ENCODE measurements at regions not wholly inside any gene's neighbourhood (a gene's known extent, or its start where the extent isn't known, plus 50 kb on each side); places are given as distances from the start of the nearest gene placed in this dataset.

DNA sequence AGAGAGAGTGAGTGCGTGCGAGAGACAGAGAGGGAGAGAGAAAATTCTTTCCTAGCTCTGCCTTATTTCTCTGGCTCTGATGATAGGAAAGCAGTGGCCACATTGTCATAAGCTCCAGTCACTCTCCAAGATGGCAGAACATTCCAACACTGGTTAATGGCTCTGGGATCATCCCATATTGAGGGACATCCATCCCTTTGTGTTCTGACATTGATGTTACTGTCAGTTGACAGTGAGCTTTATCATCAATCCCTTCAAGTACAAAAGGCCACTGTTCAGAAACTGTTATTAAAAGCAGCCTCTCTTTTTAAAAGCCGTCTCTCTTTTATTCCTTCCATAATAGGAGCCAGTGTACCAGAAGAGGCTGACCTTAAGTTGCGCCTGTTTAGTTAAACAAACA, 1084.9 kb upstream of the RBFOX1 start:
- TF ChIP-seq, protein P1, sequence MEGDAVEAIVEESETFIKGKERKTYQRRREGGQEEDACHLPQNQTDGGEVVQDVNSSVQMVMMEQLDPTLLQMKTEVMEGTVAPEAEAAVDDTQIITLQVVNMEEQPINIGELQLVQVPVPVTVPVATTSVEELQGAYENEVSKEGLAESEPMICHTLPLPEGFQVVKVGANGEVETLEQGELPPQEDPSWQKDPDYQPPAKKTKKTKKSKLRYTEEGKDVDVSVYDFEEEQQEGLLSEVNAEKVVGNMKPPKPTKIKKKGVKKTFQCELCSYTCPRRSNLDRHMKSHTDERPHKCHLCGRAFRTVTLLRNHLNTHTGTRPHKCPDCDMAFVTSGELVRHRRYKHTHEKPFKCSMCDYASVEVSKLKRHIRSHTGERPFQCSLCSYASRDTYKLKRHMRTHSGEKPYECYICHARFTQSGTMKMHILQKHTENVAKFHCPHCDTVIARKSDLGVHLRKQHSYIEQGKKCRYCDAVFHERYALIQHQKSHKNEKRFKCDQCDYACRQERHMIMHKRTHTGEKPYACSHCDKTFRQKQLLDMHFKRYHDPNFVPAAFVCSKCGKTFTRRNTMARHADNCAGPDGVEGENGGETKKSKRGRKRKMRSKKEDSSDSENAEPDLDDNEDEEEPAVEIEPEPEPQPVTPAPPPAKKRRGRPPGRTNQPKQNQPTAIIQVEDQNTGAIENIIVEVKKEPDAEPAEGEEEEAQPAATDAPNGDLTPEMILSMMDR (IDR thresholded peaks at IDR 0.05; ENCODE audit: insufficient read depth, low read depth, low read length): no peak
- no peaks in the 10 kb centered on the region for H3K36me3 ChIP-seq (ENCODE audit: control insufficient read depth, insufficient read depth, low read length)
- H3K4me3 ChIP-seq (ENCODE audit: low read depth, low read length): no peak overlapping the region
- ChIA-PET POLR2A (no interaction called here), CTCF (no interaction called here)
- DNase-seq (ENCODE audit: low read depth): no peak
- no peaks in the 10 kb centered on the region for H3K27me3 ChIP-seq (ENCODE audit: control insufficient read depth, insufficient read depth, low read length)

DNA sequence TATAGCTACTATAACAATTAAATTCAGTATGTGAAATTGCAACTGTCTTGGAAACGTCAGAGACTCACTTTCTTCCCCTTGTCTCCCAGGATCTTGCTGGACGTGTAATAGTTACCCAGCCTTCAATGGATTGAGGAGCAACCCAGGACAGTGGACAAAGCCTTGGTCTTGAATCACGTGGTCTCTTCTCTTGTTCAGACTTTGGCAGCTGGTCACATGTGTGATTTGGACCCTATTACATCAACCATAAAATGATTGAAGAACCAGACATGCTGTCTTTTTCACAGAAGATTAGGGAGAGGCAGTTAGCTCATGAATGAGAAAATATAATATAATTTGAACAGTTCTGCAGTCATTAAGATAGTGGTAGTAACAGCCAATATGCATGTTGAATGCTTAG, 1085.5 kb upstream of the RBFOX1 start:
- ChIA-PET POLR2A (no interaction called here), CTCF (no interaction called here)
- no peak overlapping the region for H3K4me3 ChIP-seq (ENCODE audit: low read depth, low read length)

GRCh38 chr16:6246266-6246665, 1086.4 kb upstream of the RBFOX1 start:
- no peaks in the 10 kb centered on the region for H3K36me3 ChIP-seq (ENCODE audit: control insufficient read depth, insufficient read depth, low read length)
- ChIA-PET POLR2A (no interaction called here), CTCF (interaction anchor here (0.5 kb wide), 1 partner anchor 15 kb away, joined by 3 read pairs; no protein-coding TSS in a partner anchor)
- H3K27me3 ChIP-seq (ENCODE audit: control insufficient read depth, insufficient read depth, low read length): no peaks in the 10 kb centered on the region
- no peak overlapping the region for H3K4me3 ChIP-seq (ENCODE audit: low read depth, low read length)
- TF ChIP-seq, protein P1 (IDR thresholded peaks at IDR 0.05; ENCODE audit: insufficient read depth, low read depth, low read length): no peak
- no peak for DNase-seq (ENCODE audit: low read depth)

More for the DNA sequence above, 1085.5 kb upstream of the RBFOX1 start:
- TF ChIP-seq, protein P1 (IDR thresholded peaks at IDR 0.05; ENCODE audit: insufficient read depth, low read depth, low read length): no peak
- no peak for DNase-seq (ENCODE audit: low read depth)
- Histone ChIP-seq H3K27me3 (ENCODE audit: control insufficient read depth, insufficient read depth, low read length) (no peaks in the 10 kb centered on the region), H3K36me3 (ENCODE audit: control insufficient read depth, insufficient read depth, low read length) (no peaks in the 10 kb centered on the region)

DNA sequence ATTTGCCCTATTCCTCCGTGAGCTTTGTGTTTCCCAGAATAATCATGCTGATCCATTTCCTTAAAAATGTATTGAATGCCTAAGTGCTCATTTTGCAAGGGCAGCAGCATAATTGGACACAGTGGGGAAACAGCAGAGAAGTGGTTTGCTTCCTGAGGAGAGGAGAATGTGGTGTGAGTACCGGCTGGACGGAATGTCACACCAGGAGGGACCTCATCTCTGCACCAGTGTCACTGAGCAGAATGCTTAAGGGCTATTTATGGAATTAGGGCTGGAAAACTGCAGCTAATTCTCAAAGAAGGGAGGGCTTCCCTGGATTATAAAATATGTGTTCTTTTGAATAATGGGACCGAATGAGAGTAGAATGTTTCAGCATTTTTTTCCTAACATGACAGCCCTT, 1100.6 kb upstream of the RBFOX1 start:
- no peak for DNase-seq (ENCODE audit: low read depth)
- CTCF ChIA-PET: no interaction called here
- POLR2A ChIA-PET: no interaction called here
- TF ChIP-seq, protein P1 (IDR thresholded peaks at IDR 0.05; ENCODE audit: insufficient read depth, low read depth, low read length): no peak
- Histone ChIP-seq H3K4me3 (ENCODE audit: low read depth, low read length) (no peak overlapping the region), H3K36me3 (ENCODE audit: control insufficient read depth, insufficient read depth, low read length) (no peaks in the 10 kb centered on the region), H3K27me3 (ENCODE audit: control insufficient read depth, insufficient read depth, low read length) (no peaks in the 10 kb centered on the region)

DNA sequence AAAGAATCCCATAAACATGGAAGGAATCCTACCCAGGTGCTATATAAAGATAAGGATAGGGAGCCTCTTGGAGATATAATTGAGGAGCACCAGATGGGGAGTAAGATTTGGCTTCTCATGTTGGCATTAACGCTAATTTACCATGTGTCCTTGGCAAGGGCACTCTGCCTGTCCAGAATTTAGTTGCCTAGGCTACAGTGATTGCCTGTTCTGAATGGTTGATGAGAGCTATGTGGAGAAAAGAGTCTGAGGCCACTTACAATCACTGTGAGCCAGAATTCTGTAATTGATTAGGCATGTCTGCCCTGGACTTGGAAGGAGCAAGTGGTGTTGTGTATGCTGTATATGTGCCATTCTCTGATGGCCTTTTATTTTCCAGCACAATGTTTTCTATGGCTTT, 1101.2 kb upstream of the RBFOX1 start:
- POLR2A ChIA-PET: no interaction called here
- CTCF ChIA-PET: no interaction called here
- no peak for DNase-seq (ENCODE audit: low read depth)
- Histone ChIP-seq H3K36me3 (ENCODE audit: control insufficient read depth, insufficient read depth, low read length) (no peaks in the 10 kb centered on the region), H3K4me3 (ENCODE audit: low read depth, low read length) (no peak overlapping the region), H3K27me3 (ENCODE audit: control insufficient read depth, insufficient read depth, low read length) (no peaks in the 10 kb centered on the region)
- TF ChIP-seq, protein P1 (IDR thresholded peaks at IDR 0.05; ENCODE audit: insufficient read depth, low read depth, low read length): no peak
